Stimulated activated CD4-positive, alpha-beta T cell treated with anti-CD3 and anti-CD28 coated beads, Interleukin-2, amount 100 ng/mL, for 48 hours (primary cell): ENCODE measurements at regions not wholly inside any gene's neighbourhood (a gene's known extent, or its start where the extent isn't known, plus 50 kb on each side); places are given as distances from the start of the nearest gene placed in this dataset.

Source experiments
- DNase-seq, 2 donors: peaks; one replicate each; pipeline ENCODE4 v3.0.0-alpha.2; 2020

DNA sequence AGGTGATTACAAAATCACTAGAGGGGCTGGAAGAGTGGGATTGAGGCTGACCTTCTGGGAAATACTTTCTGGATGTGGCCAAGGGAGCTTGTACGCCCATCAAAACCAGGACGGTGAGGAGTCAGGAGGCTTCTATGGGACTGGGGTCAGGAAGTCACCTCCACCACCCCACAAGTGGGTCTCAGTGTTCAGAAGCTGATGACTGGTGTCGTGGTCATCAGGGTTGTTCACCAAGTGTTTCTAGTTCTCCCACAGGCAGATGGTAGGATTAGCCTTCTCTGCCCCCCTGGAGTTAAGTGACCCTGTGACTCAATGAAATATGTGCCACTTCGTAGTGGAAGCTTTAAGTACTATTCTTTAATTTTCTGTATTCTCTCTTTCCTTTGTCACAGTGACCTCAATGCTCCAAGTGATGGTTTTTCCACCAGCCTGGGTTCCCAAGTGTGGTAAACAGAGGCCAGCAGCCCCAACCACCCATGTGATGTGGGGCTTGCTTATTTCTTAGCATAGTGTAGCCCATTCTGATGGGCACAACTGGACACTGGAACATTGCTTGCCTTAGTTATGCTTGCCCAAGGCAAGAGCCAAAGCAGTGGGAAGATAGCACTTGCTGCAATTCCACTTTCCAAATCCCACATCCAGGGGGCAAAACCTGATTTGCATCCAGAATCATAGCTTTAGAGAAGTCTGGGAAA, 258.8 kb downstream of the CYP26B1 start:
- no peak for DNase-seq

DNA sequence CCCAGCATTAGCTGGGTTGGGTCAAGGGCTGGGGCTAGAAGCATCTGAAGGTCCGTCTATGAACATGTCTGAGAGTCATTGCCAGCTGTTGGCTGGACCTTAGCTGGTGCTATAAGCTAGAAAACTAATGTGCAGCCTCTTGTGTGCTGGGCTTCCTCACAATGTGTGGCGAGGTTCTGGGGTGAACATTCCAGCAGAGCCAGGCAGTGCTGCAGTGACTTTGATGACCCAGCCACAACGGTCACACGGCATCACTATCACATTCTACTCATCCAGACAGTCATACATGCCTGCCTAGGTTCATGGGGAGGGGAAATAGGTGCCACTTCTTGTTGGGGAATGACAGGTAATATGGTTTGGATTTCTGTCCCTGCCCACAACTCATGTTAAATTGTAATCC, 260.5 kb downstream of the CYP26B1 start:
- no peak for DNase-seq

- DNase-seq, result no peak
These were observed 261.4 kb downstream of the CYP26B1 start for GRCh38 chr2:71886241-71886640.

- DNase-seq, result no peak
These were observed 263.2 kb downstream of the CYP26B1 start for GRCh38 chr2:71884303-71885042.

DNA sequence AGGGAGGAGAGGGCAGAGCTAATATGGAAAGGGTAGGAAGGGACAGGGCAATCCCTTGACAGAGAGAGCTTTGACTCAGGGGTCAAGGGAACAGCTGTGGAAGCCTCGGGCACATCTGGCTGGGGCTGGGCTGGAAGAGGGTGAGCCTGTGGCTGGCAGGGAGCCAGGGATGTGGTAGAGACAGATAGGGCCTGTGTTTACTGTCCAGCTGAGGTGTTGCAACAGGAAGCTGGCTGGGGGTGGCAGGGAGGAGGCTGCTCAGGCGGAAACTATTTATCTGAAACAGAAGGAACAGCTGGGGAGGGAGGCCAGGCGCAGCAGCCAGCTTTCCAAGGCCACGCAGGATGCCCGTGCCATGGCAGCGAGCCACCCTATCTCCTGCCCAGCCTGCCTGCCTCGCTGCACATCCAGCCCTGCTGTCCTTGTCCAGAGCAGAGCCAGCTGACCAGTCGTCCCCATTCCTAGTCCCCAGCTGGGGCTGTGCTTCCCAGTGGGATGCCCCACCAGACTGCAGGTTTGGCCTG, 264.7 kb downstream of the CYP26B1 start:
- DNase-seq, result no peak

DNA sequence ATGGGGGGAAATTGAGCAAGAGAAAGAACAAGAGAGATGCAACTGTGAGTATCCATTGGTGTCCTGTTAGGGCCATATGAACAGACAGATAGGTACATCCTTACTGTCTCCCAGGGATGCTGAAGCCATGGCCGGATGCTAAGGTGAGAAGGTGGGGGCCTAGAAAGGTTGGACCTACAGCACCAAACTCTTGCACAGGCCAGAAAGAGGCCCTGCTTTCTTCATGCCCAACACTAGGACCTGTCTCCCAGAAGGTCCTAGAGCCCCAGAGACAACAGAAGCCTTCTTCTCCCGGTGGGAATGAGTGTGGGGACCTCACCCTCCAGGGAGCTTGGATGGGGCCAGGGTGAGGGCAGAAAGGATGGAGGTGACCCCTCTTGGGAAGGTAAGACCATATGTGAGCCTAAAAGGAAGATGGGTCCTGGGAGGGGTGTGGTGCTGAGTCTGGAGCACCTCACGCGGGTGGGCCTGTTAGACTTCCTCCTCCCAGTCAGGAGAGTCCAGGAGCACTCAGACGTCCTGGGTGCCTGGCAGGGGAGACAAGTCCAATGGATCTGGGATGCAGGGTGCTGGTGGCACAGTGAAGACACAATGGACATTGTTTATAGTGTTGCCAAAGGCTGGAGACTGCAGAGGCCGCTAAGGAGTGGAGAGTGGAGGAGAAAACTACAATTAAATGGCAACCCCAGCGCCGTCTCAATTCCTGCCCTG, 265.3 kb downstream of the CYP26B1 start:
- DNase-seq, result no peak

- no peak for DNase-seq
These were observed 266.6 kb downstream of the CYP26B1 start for GRCh38 chr2:71880846-71881610.

- no peak for DNase-seq
These were observed 267.4 kb downstream of the CYP26B1 start for GRCh38 chr2:71880287-71880686.

DNA sequence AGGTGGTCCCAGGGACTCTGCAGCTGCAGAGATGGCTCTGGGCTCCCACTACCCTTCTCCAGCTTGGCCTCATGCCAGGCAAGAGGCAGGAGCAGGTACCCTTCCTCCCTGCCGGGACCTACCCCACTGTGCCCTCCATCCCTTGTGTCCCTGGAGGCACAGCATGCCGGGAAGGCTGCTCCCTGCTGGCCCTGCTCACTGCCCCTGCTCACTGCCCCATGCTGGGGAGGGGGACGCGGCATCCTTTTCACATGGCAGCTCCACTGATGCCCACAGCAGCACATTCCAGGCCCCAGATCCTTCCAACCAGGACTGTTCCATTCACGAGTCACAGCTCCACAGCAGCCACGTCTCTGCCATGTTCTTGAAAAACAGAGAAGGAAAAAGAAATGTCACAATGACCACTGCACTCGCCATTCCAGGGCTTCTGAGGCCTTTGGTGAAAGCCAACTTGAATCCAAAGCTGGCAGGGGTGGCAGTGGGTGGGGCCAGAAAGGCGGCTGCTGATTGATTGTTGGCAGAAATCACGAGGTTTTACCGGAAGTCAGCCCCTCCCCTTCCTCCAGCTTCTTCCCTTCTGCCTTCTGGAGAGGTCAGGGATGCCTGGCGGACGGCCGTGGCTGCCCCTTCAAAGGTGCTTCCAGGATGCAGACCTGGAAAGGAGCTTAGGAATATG, 268.0 kb downstream of the CYP26B1 start:
- DNase-seq, result no peak

DNA sequence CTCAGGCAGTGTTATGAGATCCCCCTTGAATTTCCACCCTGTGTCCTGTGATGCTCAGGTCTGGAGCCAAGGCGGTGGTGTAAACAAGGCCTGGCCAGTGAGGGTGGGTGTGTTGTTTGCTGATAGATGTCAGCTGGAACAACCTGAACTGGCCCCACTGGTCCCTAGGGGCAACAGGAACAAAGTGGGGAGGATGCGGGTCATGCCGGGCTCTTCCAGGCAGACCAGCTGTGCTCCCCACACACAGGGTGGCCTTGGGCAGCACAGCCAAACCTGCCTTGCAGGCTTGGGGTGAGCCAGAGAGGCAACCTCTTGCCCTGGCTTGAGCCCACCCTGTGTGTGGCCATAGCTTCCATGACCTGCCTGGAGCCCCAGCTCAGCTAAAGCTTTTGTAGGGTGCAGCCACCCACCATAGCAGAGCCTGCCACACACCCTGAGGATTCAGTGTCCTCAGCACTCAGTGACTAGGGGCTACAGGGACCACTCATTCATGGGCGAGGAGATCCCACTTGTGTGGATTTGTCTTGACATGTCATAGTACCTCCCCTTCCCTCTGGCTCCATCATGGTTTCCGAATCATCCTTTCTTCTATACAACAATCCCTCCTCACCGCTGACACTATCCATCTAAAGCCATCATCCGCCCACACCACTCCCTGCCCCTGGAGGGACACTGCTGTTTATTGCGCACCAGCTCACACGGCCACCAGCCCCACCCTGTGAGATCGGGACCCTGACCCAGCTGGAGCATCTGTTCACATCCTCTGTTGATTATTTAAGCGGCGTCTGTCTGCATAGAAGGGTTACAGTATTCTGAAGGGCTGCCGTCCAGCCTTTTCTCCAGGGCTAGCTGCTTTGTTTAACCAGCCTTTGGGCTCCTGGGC, 268.8 kb downstream of the CYP26B1 start:
- no peak for DNase-seq

DNA sequence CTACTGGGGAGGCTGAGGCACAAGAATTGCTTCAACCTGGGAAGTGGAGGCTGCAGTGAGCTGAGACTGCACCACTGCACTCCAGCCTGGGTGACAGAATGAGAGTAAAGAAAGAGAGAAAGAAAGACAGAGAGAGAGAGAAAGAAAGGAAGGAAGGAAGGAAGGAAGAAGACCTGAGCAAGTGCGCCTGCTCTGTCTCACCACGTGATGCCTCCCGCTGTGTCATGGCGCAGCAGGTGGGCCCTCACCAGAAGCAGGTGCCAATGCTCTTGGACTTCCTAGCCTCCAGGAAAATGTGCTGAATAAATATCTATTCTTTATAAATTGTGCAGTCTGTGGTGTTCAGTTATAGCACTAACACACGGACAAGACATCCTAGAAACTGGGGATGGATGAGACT, 270.0 kb downstream of the CYP26B1 start:
- DNase-seq, result no peak

DNA sequence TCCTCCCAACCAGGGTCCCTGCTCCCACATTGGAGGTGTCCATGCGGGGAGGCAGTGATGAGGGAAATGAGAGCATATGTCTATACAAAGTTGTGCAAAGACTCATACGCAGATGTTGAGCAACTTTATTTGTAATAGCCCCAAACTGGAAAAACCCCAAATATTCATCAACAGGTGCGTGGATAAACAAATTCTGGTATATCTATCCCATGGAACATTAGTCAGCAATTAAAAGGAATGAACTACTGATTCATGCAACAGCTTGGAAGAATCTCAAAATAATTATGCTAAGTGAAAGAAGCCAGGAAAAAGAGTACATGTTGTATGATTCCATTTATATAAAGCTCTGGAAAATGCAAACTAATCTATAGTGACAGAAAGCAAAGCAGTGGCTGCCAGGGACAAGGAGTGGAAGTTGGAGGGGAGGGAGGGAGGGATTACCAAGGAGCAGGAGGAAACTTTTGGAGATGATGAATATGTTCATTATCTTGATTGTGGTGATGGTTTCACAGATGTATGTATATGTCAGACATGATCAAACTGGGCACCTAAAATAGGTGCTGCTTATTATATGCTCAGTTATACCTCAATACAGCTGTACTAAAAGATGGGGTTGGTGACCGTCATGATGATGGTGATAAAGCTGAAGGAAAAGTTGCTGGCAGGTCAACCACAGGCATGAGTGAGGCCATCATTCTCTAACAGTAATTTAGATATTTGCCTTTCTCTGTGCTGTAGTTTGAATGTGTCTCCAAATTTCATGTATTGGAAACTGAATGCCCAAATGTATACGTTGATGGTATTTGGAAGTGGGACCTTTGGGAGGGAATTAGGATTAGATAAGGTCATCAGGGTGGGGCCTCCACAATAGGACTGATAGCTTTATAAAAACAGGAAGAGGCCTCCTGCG, 270.9 kb downstream of the CYP26B1 start:
- no peak for DNase-seq

DNA sequence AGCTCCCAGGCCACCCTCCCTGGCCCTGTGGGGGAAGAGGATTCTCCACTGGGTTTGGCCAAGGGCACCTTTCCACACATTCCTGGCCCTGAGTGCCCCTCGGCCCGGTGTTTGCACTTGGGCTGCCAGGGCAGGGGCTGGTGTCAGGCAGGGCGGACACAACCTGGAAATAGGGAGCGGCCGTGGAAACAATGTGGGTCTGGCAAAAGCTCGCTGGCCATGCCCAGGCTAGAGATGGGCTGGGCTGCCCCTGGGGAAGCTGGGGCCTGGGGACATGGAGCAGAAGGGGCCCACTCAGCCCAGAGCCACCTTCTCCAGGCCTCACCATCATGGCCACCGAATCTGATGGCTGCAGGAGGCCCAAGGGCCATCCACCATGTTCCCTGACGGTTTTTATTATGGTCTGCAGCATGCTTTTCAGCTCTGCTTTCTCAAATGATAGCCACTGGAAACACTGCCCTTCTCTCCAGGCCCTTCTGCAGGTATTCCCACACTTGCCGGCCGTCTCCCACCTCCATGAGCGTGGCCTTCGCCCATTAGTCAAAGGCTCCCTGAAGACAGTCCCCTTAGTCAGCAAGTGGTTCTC, 275.1 kb downstream of the CYP26B1 start:
- no peak for DNase-seq

DNA sequence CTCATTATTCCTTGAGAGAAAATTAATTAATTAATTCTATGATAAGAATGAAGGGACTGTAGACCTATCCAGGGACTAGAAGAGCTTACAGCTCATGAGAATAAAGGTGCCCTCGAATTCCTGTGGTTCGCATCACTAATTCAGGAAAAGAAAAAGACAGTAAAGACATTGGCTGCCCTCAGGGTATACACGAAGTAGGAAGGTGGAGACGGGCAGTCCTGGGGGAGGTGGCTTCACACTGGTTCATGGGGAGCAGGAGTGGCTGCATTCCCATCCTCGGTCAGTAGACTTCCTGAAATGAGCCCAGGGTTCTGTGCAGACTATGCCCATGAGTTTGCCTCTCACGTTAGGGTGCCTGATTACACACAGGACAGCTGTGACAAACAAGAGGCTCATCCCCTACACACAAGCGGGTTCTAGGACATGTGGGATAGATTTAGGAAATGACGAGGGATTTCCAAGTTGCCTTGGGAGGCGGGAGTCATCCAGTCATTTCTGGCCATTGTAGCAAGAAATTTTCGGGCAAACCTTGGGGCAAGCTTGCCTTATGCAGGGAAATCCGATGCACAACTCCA, 282.2 kb downstream of the CYP26B1 start:
- no peak for DNase-seq

- DNase-seq, result no peak
These were observed 283.6 kb downstream of the CYP26B1 start for GRCh38 chr2:71864085-71864484.

DNA sequence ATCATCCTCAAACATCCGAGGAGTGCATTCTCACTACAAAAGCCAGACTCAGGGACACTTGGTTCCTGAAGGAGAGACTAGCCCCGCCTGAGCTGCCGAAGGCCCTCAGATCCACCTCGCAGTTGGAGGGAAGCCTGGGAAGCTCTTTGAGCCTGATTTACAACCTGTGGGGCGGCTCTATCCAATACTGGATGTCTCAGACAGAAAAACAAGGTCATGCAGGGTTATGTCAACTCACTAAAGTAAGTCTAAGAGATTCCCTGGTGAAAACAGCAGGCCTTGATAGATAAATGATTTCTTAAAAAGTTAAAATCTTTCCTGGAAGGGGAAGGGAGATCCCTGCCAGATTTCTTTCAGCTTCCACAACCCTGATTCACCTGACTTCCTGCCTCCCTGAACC, 284.3 kb downstream of the CYP26B1 start:
- DNase-seq, result no peak

- no peak for DNase-seq
These were observed 284.7 kb downstream of the CYP26B1 start for GRCh38 chr2:71862921-71863320.

DNA sequence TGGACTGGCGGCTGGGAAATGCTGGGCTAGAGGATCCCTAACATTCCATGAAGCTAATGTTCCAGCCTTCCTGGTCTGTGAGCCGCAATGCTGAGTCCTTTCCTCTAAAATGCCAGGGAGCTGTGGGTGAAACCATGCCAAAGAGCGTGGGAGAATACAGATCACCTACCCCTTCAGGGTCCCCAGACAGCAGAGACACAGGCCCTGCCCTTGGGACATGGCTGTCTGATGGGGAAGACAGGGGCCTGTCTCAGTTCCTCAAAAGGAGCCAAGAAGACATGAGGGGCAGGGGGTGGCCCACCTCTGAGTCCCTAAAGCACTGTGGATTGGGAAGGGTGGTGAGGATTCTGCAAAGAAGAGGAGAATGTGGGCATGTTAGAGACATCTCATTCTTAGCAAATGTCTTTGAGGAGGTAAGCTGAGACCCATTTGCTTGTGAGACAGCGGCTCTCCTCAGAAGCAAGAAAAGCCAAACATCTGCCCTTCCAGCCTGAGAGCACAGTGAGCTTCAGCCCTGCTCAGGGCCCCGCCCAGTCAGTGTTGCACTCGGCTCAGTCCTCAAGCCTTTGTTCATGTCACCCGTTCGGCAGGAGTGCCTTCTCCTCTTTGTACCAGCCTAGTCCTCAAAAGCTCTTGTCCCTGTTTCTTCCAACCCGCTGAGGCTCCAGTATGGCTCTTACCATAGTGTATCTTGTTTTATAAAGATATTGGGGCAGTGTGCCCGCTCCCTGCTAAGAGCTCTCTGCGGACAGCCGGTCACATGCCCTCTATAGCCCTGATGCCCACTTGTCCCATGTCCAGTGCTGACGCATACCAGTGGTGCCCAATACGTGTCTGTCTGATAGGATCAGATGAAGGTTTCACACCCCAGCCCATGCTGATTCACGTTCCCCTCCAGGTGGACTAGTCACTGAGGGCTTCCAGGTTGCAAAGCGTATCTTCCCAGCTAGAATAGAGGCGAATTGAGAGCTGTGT, 286.2 kb downstream of the CYP26B1 start:
- DNase-seq, result no peak
